DOHH2 (cell line): ENCODE measurements at regions not wholly inside any gene's neighbourhood (a gene's known extent, or its start where the extent isn't known, plus 50 kb on each side); places are given as distances from the start of the nearest gene placed in this dataset.

ENCODE experiments used
- EZH2phosphoT487 ChIP-seq: fragments of 200-600 bp; sonication (generic); IDR thresholded peaks from 2 replicates; pipeline ENCODE4 v1.6.1; 2017; ENCODE audit warnings: borderline replicate concordance, mild to moderate bottlenecking, antibody characterized with exemption, low read length, moderate library complexity, mixed read lengths
- TF ChIP-seq, protein P1 (sequence below): fragments of 200-600 bp; sonication (generic); IDR thresholded peaks from one replicate; pipeline ENCODE4 v1.5.1; 2014; ENCODE audit warnings: antibody characterized with exemption, mild to moderate bottlenecking, low read depth, low read length; ENCODE audit not compliant: poor library complexity, severe bottlenecking

DNA sequence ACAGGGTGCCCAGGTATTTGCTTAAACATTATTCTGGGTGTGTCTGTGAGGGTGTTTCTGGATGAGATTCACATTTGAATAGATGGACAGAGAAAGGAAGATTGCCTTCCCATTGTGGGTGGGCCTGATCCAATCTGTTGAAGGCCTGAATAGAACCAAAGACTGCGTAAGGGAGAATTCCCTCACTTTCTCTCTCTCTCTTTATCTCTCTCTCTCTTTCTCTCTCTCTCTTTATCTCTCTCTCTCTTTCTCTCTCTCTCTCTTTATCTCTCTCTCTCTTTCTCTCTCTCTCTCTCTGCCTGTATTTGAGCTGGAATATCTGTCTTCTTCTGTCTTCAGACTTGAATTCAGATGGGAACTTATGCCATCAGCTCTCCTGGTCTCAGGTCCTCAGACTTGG is 148.4 kb downstream of the FAM124B start:
- TF ChIP-seq, protein P1, sequence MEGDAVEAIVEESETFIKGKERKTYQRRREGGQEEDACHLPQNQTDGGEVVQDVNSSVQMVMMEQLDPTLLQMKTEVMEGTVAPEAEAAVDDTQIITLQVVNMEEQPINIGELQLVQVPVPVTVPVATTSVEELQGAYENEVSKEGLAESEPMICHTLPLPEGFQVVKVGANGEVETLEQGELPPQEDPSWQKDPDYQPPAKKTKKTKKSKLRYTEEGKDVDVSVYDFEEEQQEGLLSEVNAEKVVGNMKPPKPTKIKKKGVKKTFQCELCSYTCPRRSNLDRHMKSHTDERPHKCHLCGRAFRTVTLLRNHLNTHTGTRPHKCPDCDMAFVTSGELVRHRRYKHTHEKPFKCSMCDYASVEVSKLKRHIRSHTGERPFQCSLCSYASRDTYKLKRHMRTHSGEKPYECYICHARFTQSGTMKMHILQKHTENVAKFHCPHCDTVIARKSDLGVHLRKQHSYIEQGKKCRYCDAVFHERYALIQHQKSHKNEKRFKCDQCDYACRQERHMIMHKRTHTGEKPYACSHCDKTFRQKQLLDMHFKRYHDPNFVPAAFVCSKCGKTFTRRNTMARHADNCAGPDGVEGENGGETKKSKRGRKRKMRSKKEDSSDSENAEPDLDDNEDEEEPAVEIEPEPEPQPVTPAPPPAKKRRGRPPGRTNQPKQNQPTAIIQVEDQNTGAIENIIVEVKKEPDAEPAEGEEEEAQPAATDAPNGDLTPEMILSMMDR, result no peak
- no peak for TF ChIP-seq EZH2phosphoT487
